Gastroesophageal sphincter (tissue), 3 donors: ENCODE measurements at regions not wholly inside any gene's neighbourhood (a gene's known extent, or its start where the extent isn't known, plus 50 kb on each side); places are given as distances from the start of the nearest gene placed in this dataset.
"Not testable (repeated sequence)": the region's sequence is repeated elsewhere in the genome, so short reads cannot be mapped to it uniquely, and the experiment has no call there.

Source experiments
- CTCF ChIP-seq, 4 experiments: fragments of 200-600 bp in 2 of 4; fragments of 450-650 bp in 2 of 4; sonication (generic) in 1 of 4; IDR thresholded peaks; one replicate each; pipeline ENCODE4 v1.5.1; 2017 to 2019; ENCODE audit warnings: antibody characterized with exemption in 4 of 4, mild to moderate bottlenecking in 2 of 4, moderate library complexity in 2 of 4
- POLR2A ChIP-seq, 2 donors: fragments of 450-650 bp; IDR thresholded peaks; one replicate each; pipeline ENCODE4 v1.6.1; 2017; ENCODE audit warnings: antibody characterized with exemption in 2 of 2, mild to moderate bottlenecking in 2 of 2, moderate library complexity in 1 of 2

GRCh38 chr2:95707161-95707560, 115.4 kb downstream of the TRIM43 start:
- TF ChIP-seq CTCF, POLR2A (IDR thresholded peaks at IDR 0.05): not testable (repeated sequence)
